Heart left ventricle (tissue), 16 donors: ENCODE measurements at regions not wholly inside any gene's neighbourhood (a gene's known extent, or its start where the extent isn't known, plus 50 kb on each side); places are given as distances from the start of the nearest gene placed in this dataset.

ENCODE experiments used
- ATAC-seq, 4 donors: fragments of 200-7000 bp; cut with Tn5 transposase; one replicate each; pipeline ENCODE4 v1.9.1; 2020 to 2022; ENCODE audit warnings: moderate library complexity in 4 of 4, mild to moderate bottlenecking in 3 of 4, moderate number of reproducible peaks in 1 of 4
- DNase-seq, 5 donors: peaks; one replicate each; pipeline ENCODE4 v3.0.0-alpha.2; 2020
- H3K27ac ChIP-seq, 12 donors: fragments of 200-600 bp; sonication (generic) in 4 of 12; one replicate each; pipeline versions ENCODE4 v1.5.0 to v1.8.0; 2016 to 2022; ENCODE audit warnings: mild to moderate bottlenecking in 2 of 12
- H3K27me3 ChIP-seq, 9 donors: fragments of 200-600 bp; sonication (generic) in 2 of 9; one replicate each; pipeline versions ENCODE4 v1.5.1 to v1.8.0; 2016 to 2022; ENCODE audit warnings: mild to moderate bottlenecking in 3 of 9
- H3K36me3 ChIP-seq, 9 donors: fragments of 200-600 bp; sonication (generic) in 2 of 9; one replicate each; pipeline versions ENCODE4 v1.5.0 to v1.8.0; 2018 to 2022; ENCODE audit warnings: mild to moderate bottlenecking in 2 of 9
- H3K4me1 ChIP-seq, 12 donors: fragments of 200-600 bp; sonication (generic) in 4 of 12; one replicate each; pipeline versions ENCODE4 v1.5.0 to v1.8.0; 2016 to 2022; ENCODE audit warnings: mild to moderate bottlenecking in 3 of 12
- H3K4me3 ChIP-seq, 12 donors: fragments of 200-600 bp; sonication (generic) in 4 of 12; one replicate each; pipeline versions ENCODE4 v1.5.0 to v1.8.0; 2017 to 2022; ENCODE audit warnings: mild to moderate bottlenecking in 9 of 12, moderate library complexity in 4 of 12
- H3K9me3 ChIP-seq, 12 donors: fragments of 200-600 bp; sonication (generic) in 4 of 12; one replicate each; pipeline versions ENCODE4 v1.5.0 to v1.8.0; 2016 to 2022; ENCODE audit warnings: mild to moderate bottlenecking in 1 of 12
- POLR2A ChIP-seq, 2 donors: fragments of 450-650 bp; IDR thresholded peaks; one replicate each; pipeline ENCODE4 v1.6.1; 2017; ENCODE audit warnings: antibody characterized with exemption in 2 of 2, mild to moderate bottlenecking in 2 of 2, moderate library complexity in 2 of 2
- WGBS, 4 donors: extraction: QIAGEN DNeasy Blood & Tissue Kit in 2 of 4; methylation state at CpG; one replicate each; pipeline versions ENCODE4 v1.1.5 to v1.1.7; 2013 to 2018; 5-methylcytosine and 5-hydroxymethylcytosine counted together
- intact Hi-C, 10 donors: fragments of 100-400 bp; cut with DNase I; formaldehyde crosslinking; loops; one replicate each; pipeline versions ENCODE4 v1.11.1 to v1.14.2; 2022
- TF ChIP-seq, protein P1 (sequence below), 12 donors: fragments of 200-600 bp; sonication (generic) in 4 of 12; IDR thresholded peaks; one replicate each; pipeline versions ENCODE4 v1.5.0 to v1.8.0; 2018 to 2022; ENCODE audit warnings: antibody characterized with exemption in 12 of 12, mild to moderate bottlenecking in 5 of 12
- donor health status: ischemic (EF 13 %, LVEDD 7.1; RV severe dilation, severe dysfunction).
- donor health status: healthy with polysubstance abuse.
- donor health status: DM: no; HTN: yes; CAD: no.
- donor health status: DM: no; HTN: no; CAD: no.
- donor health status: ischemic (EF 25% LVEDD 6.9; RV normal size, moderate dysfunction).
- donor health status: ischemic (EF 25% LVEDD 5.7; RV mildly dilated, moderate dysfunction).
- donor health status: healthy.
- donor health status: DM: yes; HTN: yes; CAD: no.
- donor health status: ischemic (EF 35%, LVEDD 5.7; RV mildly dilated, moderate dysfunction).
- donor health status: nonischemic (EF 11% LVEDD 7.7; RV severe dilation, severe dysfunction).
- donor health status: DM: yes; HTN: yes; CAD: no.
- donor health status: PGD.
- donor health status: ischemic (EF 29% LVEDD 5.4; RV normal size, mild dysfunction).
- donor health status: nonischemic (EF 23%, LVEDD 6.1; RV moderate dilation, normal function).

DNA sequence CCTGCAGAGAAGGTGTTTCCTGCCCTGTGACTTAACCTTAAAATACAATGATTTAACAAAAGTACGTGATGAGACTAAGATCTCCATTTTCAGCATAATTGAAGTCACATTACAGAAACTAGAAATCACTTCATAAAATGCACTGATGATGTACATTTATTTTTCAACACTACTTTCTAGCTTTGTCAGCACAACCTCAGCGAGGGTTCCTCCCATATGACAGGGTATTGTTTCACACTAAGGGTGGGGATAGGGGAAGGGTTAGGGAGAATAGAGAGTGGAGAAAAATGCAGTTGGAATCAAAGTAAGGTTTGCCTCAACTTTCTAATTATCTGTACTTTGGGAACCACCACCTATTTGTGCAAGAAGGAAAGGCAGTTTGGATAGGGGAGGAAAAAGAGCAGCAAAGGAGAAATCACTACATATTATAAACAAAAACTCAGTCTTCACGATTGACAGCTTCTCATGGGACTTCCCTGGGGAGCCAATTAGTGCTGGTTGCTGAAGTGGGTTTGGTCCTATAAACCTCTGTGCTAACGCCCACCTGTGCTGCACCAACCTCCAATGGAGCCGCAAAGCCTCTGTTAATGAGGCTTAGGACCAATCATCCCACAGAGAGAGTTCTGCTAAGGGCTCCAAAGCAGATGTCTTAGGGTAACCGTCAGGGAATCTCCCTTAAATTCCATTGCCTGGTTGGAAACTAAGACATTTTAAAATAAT is 369.2 kb upstream of the PDE4D start:
- TF ChIP-seq, protein P1, sequence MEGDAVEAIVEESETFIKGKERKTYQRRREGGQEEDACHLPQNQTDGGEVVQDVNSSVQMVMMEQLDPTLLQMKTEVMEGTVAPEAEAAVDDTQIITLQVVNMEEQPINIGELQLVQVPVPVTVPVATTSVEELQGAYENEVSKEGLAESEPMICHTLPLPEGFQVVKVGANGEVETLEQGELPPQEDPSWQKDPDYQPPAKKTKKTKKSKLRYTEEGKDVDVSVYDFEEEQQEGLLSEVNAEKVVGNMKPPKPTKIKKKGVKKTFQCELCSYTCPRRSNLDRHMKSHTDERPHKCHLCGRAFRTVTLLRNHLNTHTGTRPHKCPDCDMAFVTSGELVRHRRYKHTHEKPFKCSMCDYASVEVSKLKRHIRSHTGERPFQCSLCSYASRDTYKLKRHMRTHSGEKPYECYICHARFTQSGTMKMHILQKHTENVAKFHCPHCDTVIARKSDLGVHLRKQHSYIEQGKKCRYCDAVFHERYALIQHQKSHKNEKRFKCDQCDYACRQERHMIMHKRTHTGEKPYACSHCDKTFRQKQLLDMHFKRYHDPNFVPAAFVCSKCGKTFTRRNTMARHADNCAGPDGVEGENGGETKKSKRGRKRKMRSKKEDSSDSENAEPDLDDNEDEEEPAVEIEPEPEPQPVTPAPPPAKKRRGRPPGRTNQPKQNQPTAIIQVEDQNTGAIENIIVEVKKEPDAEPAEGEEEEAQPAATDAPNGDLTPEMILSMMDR (IDR thresholded peaks at IDR 0.05): no peak
- no peak for TF ChIP-seq POLR2A (IDR thresholded peaks at IDR 0.05)
- H3K4me1 ChIP-seq: peaks cover 0 to 38% (median 0%) of the 10 kb centered on the region in 12 donors
- 68 to 73% (median 71%) methylated on average over 6 of the region's 6 CpGs for WGBS, 4 donors
- no peak for DNase-seq
- ATAC-seq: peak in 1 of 4 donors; percentile 45
- H3K4me3 ChIP-seq: no peak overlapping the region
- H3K9me3 ChIP-seq: no peaks in the 10 kb centered on the region
- no peak overlapping the region for H3K27ac ChIP-seq
- intact Hi-C loops: no loop called here
- H3K36me3 ChIP-seq: no peaks in the 10 kb centered on the region
- H3K27me3 ChIP-seq: no peaks in the 10 kb centered on the region

DNA sequence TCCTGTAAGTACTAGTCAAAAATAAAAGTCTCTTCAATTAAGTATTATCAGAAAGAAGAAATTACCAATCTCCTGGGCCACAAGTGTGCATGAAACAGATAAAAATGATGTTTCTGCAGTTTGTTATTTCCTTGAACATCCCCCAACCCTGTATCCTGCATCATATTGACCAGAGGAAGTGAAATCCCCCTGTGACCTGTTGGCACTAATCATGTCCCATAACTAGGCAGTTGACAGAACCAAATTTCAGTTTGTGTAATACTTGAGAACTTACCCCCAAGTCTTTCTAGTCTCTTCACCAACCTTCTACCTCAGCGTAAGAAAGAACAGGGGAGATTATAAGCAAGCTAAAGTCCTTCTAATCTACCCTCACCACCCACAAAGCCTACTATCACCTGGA is 368.2 kb upstream of the PDE4D start:
- WGBS, 4 donors: 95 to 100% (median 97%) methylated on average over 1 of the region's 1 CpG
- TF ChIP-seq, protein P1 (IDR thresholded peaks at IDR 0.05): no peak
- no peak for TF ChIP-seq POLR2A (IDR thresholded peaks at IDR 0.05)
- DNase-seq: no peak
- H3K4me3 ChIP-seq: no peak overlapping the region
- H3K36me3 ChIP-seq: no peaks in the 10 kb centered on the region
- no peak overlapping the region for H3K27ac ChIP-seq
- H3K9me3 ChIP-seq: no peaks in the 10 kb centered on the region
- no peak for ATAC-seq
- H3K27me3 ChIP-seq: no peaks in the 10 kb centered on the region
- intact Hi-C loops: no loop called here
- peaks cover 0 to 38% (median 0%) of the 10 kb centered on the region in 12 donors for H3K4me1 ChIP-seq

DNA sequence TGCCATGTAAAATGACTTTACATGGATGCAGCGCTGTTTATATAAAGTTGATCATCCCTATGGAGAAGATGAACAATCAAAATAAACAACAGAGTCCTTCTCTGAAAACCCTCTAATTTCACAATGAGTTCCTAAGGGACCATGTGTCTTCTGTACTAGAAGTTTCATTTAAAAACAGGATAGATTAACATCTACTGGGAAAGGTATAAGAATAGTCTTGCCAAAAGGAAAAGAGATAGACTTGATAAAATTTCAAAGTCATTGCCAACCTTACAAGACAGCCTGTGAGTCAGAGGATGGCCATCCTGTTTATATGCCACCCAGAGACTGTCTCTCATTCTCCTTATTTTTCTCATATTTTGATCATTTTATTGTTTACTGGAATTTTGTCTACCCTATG is 367.1 kb upstream of the PDE4D start:
- WGBS, 4 donors: 93 to 99% (median 96%) methylated on average over 1 of the region's 1 CpG
- no peak for TF ChIP-seq POLR2A (IDR thresholded peaks at IDR 0.05)
- TF ChIP-seq, protein P1 (IDR thresholded peaks at IDR 0.05): no peak
- Histone ChIP-seq H3K27ac (no peak overlapping the region), H3K36me3 (no peaks in the 10 kb centered on the region), H3K4me1 (peaks cover 0 to 38% (median 0%) of the 10 kb centered on the region in 12 donors), H3K9me3 (no peaks in the 10 kb centered on the region), H3K4me3 (no peak overlapping the region), H3K27me3 (no peaks in the 10 kb centered on the region)
- intact Hi-C loops: no loop called here
- DNase-seq (no peak), ATAC-seq (no peak)

DNA sequence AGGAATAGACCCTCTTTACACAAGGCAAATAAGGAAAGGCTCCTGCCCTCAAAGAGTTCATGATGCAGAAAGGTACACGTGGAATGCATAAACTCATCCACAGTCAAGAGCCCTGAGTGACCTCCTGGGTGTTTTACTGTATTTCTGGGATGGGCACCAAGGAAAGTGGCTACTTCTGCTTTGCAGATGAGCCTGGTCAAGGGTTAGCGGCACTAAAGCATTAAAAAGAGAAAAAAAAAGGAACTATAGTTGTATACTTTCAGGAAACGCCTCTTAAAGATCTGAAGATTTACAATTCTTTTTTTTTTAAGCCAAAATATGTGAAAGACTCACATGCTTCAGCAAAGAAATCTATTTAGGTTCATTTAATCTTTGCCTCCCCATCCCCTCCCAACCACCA is 366.2 kb upstream of the PDE4D start:
- ATAC-seq (no peak), DNase-seq (no peak)
- no peaks in the 10 kb centered on the region for H3K36me3 ChIP-seq
- H3K4me1 ChIP-seq: peaks cover 0 to 38% (median 0%) of the 10 kb centered on the region in 12 donors
- H3K9me3 ChIP-seq: no peaks in the 10 kb centered on the region
- 68 to 80% (median 76%) methylated on average over 3 of the region's 3 CpGs for WGBS, 4 donors
- no peaks in the 10 kb centered on the region for H3K27me3 ChIP-seq
- intact Hi-C loops: no loop called here
- TF ChIP-seq, protein P1 (IDR thresholded peaks at IDR 0.05): no peak
- no peak for TF ChIP-seq POLR2A (IDR thresholded peaks at IDR 0.05)
- H3K27ac ChIP-seq: peak overlapping the region in 1 of 12 donors; percentile 44
- H3K4me3 ChIP-seq: no peak overlapping the region
